GM23338 (cell line): ENCODE measurements at regions not wholly inside any gene's neighbourhood (a gene's known extent, or its start where the extent isn't known, plus 50 kb on each side); places are given as distances from the start of the nearest gene placed in this dataset.

ENCODE experiments used
- ATAC-seq: fragments of 200-7000 bp; cut with Tn5 transposase; 3 replicates; pipeline ENCODE4 v1.9.1; 2020
- DNase-seq: peaks from one replicate; pipeline ENCODE4 v3.0.0-alpha.2; 2015; ENCODE audit warnings: low spot score
- H2AFZ ChIP-seq: fragments of 200-600 bp; sonication (generic); 2 replicates; pipeline ENCODE4 v1.8.0; 2016; ENCODE audit warnings: antibody characterized with exemption, mild to moderate bottlenecking, moderate library complexity
- H3F3A ChIP-seq: fragments of 200-600 bp; sonication (generic); replicated peaks from 2 replicates; pipeline ENCODE4 v1.8.0; 2017; ENCODE audit warnings: antibody characterized with exemption, mixed run types, low read depth
- H3K27ac ChIP-seq: fragments of 200-600 bp; sonication (generic); 2 replicates; pipeline ENCODE4 v1.6.1; 2016; ENCODE audit warnings: low read depth
- H3K27me3 ChIP-seq: fragments of 200-600 bp; sonication (generic); 2 replicates; pipeline ENCODE4 v1.8.0; 2016; ENCODE audit warnings: mild to moderate bottlenecking, mixed run types, moderate library complexity; ENCODE audit not compliant: insufficient read depth
- H3K36me3 ChIP-seq: fragments of 200-600 bp; sonication (generic); 2 replicates; pipeline ENCODE4 v1.8.0; 2016; ENCODE audit warnings: mild to moderate bottlenecking; ENCODE audit not compliant: insufficient read depth
- H3K4me1 ChIP-seq: fragments of 200-600 bp; sonication (generic); 2 replicates; pipeline ENCODE4 v1.8.0; 2016; ENCODE audit warnings: mild to moderate bottlenecking, moderate library complexity; ENCODE audit not compliant: insufficient read depth
- H3K4me2 ChIP-seq: fragments of 200-600 bp; sonication (generic); 2 replicates; pipeline ENCODE4 v1.7.1; 2017; ENCODE audit warnings: mixed run types
- H3K4me3 ChIP-seq: fragments of 200-600 bp; sonication (generic); 2 replicates; pipeline ENCODE4 v1.6.1; 2016; ENCODE audit warnings: mixed run types
- H3K79me2 ChIP-seq: fragments of 200-600 bp; sonication (generic); replicated peaks from 2 replicates; pipeline ENCODE4 v1.8.0; 2017; ENCODE audit warnings: mild to moderate bottlenecking; ENCODE audit not compliant: insufficient read depth
- H3K9me2 ChIP-seq: fragments of 200-600 bp; sonication (generic); 2 replicates; pipeline ENCODE4 v1.8.0; 2017; ENCODE audit not compliant: insufficient read depth
- H4K20me1 ChIP-seq: fragments of 200-600 bp; sonication (generic); replicated peaks from 2 replicates; pipeline ENCODE4 v1.8.0; 2017; ENCODE audit warnings: mild to moderate bottlenecking; ENCODE audit not compliant: insufficient read depth
- H3K27ac Mint-ChIP-seq: 2 replicates; pipeline ENCODE4 v1.8.0; 2020; ENCODE audit warnings: inconsistent platforms, mild to moderate bottlenecking, moderate library complexity, mixed read lengths
- H3K27me3 Mint-ChIP-seq: 3 replicates; pipeline ENCODE4 v1.8.0; 2022; ENCODE audit warnings: low read depth, mild to moderate bottlenecking, moderate library complexity, mixed read lengths, inconsistent platforms; ENCODE audit not compliant: insufficient read depth, poor library complexity
- H3K36me3 Mint-ChIP-seq: 3 replicates; pipeline ENCODE4 v1.8.0; 2021; ENCODE audit warnings: low read depth, mild to moderate bottlenecking, inconsistent platforms, moderate library complexity, mixed read lengths
- H3K4me1 Mint-ChIP-seq: 3 replicates; pipeline ENCODE4 v1.8.0; 2020; ENCODE audit warnings: mild to moderate bottlenecking, inconsistent platforms, mixed read lengths
- H3K4me3 Mint-ChIP-seq: 3 replicates; pipeline ENCODE4 v1.8.0; 2021; ENCODE audit warnings: moderate library complexity, mild to moderate bottlenecking, inconsistent platforms, mixed read lengths
- H3K9me3 Mint-ChIP-seq: 3 replicates; pipeline ENCODE4 v1.8.0; 2020; ENCODE audit warnings: moderate library complexity, mild to moderate bottlenecking, inconsistent platforms, mixed read lengths
- CREB1 ChIP-seq: fragments of 250-450 bp; sonication (Bioruptor Pico); IDR thresholded peaks from 2 replicates; pipeline ENCODE4 v1.5.0; 2020; ENCODE audit warnings: low read depth, mild to moderate bottlenecking, moderate library complexity
- EZH2phosphoT487 ChIP-seq: fragments of 200-600 bp; sonication (generic); IDR thresholded peaks from one replicate; pipeline ENCODE4 v1.8.1; 2018; ENCODE audit warnings: antibody characterized with exemption; ENCODE audit not compliant: unreplicated experiment
- JUNB ChIP-seq: IDR thresholded peaks from one replicate; pipeline ENCODE4 v1.6.1; 2016; ENCODE audit warnings: antibody characterized with exemption; ENCODE audit not compliant: unreplicated experiment
- NANOG ChIP-seq: IDR thresholded peaks from 2 replicates; pipeline ENCODE4 v1.6.1; 2016; ENCODE audit warnings: antibody characterized with exemption, borderline replicate concordance
- TF ChIP-seq, protein P1 (sequence below): IDR thresholded peaks from one replicate; pipeline ENCODE4 v1.6.1; 2018; ENCODE audit warnings: antibody characterized with exemption; ENCODE audit not compliant: unreplicated experiment
- TF ChIP-seq, protein P2 (sequence below), 2 experiments: fragments of 200-600 bp in 1 of 2; sonication (generic) in 1 of 2; conservative IDR thresholded peaks; 2 replicates each; pipeline versions ENCODE4 v1.5.1 to v1.6.1; 2016 to 2017; ENCODE audit warnings: antibody characterized with exemption in 2 of 2, low read depth in 2 of 2, mild to moderate bottlenecking in 2 of 2, moderate library complexity in 1 of 2

DNA sequence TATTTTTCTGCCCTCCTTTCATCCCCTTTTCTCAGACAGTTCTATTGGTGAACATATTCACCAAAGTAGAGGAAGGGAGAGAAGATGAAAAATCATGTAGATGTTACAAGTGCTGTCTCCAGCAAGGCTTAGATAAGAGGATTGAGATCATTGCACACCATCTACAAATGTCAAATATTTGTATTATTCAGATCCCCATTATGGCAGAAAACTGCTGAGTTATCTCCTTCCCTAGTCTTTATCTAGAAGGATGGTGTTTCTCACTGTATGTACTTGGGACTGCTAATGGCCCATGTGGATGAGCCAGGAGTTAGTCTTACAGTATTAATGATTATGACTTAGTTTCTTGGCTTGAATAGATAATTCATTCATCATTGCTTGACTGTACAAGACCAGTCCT is 147.2 kb upstream of the EEPD1 start (continued):
- TF ChIP-seq, protein P1, sequence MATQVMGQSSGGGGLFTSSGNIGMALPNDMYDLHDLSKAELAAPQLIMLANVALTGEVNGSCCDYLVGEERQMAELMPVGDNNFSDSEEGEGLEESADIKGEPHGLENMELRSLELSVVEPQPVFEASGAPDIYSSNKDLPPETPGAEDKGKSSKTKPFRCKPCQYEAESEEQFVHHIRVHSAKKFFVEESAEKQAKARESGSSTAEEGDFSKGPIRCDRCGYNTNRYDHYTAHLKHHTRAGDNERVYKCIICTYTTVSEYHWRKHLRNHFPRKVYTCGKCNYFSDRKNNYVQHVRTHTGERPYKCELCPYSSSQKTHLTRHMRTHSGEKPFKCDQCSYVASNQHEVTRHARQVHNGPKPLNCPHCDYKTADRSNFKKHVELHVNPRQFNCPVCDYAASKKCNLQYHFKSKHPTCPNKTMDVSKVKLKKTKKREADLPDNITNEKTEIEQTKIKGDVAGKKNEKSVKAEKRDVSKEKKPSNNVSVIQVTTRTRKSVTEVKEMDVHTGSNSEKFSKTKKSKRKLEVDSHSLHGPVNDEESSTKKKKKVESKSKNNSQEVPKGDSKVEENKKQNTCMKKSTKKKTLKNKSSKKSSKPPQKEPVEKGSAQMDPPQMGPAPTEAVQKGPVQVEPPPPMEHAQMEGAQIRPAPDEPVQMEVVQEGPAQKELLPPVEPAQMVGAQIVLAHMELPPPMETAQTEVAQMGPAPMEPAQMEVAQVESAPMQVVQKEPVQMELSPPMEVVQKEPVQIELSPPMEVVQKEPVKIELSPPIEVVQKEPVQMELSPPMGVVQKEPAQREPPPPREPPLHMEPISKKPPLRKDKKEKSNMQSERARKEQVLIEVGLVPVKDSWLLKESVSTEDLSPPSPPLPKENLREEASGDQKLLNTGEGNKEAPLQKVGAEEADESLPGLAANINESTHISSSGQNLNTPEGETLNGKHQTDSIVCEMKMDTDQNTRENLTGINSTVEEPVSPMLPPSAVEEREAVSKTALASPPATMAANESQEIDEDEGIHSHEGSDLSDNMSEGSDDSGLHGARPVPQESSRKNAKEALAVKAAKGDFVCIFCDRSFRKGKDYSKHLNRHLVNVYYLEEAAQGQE, result no peak
- TF ChIP-seq CREB1 (CRISPR knock-in tag), result no peak
- no peak for TF ChIP-seq EZH2phosphoT487
- TF ChIP-seq NANOG, result no peak

DNA sequence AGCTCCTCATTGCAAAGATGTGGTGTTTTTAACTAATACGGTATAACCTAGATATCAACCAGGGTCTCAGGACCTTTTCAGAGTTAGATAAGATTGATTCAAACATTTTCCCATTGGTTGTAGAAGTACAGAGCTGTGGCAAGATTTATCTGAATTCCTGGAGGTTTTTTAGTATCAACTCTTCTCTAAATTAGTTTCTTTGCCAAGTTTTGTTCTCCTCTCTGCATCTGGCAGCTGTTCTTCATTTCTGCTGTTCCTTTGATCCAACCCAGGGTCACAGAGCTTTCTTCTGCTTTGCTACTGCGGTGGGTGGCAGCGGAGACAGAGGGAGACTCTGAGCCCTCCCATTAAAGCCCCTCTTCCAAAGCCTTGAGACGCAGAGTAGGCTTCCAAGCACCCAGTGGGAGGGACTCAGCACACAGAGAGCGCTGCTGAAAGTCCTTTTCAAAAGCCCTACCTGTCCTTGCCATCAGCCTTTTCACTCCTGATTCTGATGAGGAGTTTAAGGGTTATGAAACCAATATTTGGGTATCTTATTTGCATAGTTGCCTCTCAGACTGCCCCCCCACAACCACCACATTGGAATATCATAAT is 146.3 kb upstream of the EEPD1 start:
- Histone ChIP-seq H3K4me3 (no peak overlapping the region), H3K27ac (no peak overlapping the region), H3K36me3 (no peaks in the 10 kb centered on the region), H2AFZ (peak overlapping the region; percentile 69; the same call in 1 of the 2 replicates), H3K27me3 (no peaks in the 10 kb centered on the region), H3K79me2 (no peaks in the 10 kb centered on the region), H3K9me2 (no peaks in the 10 kb centered on the region), H3K4me2 (no peak overlapping the region), H3F3A (no peaks in the 10 kb centered on the region), H4K20me1 (no peaks in the 10 kb centered on the region), H3K4me1 (no peaks in the 10 kb centered on the region)
- no peak for TF ChIP-seq CREB1 (CRISPR knock-in tag)
- Mint-ChIP-seq H3K4me3 (no peak overlapping the region), H3K27ac (no peak overlapping the region), H3K4me1 (peaks cover 8% of the 10 kb centered on the region), H3K36me3 (0 out of 3 replicates have a peak, but pooled peaks cover 2% of the 10 kb centered on the region), H3K9me3 (peaks cover 4% of the 10 kb centered on the region; the same call in 1 of the 3 replicates), H3K27me3 (no peaks in the 10 kb centered on the region)
- ATAC-seq (peak; percentile 28; the same call in 1 of the 3 replicates), DNase-seq (no peak)

DNA sequence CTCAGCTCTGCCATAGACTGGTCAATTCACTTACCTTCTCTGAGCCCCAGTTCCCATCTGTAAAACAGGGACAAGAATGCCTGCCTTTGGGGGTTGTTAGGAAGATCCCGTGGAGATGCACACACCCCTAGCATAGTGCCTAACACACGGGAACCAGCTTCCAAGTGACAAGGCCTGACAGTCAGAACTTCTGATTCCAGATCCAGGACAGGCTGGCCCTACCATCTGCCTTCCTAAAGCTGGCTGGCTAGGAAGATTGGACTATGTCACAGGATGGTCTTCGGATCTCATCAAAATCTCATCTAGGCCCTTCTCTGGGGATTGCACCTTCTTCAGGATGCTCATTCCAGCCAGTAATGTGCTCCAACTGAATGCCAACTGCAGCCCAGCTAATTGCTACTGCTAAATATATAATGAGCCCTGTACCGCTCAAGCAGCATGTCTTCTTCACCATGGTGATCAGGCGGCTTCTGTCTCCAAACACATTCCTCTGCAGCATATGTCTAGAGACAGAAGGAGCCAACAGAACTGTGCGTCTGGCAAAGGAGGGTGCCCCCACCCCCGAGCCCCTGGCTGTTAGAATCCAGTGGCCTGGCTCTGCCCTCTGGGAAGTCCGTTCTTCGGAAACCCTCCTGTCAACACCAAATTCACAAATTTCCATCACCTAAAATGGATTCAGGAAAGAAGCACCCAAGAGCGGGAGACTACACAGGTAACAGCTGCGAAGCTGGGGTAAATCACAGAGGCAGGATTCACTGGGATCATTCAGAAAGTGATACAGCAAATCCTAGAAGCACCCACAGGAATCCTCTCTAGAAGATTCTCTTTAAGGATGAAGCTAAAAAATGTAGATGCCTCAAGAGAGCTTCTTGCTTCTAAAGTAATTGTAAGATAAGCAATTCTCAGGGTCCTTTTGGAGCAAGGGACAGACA is 142.1 kb upstream of the EEPD1 start:
- Histone ChIP-seq H3K27ac (no peak overlapping the region), H3K36me3 (no peaks in the 10 kb centered on the region), H3K4me2 (peak overlapping the region; percentile 12; the same call in 1 of the 2 replicates), H3K4me3 (no peak overlapping the region), H4K20me1 (no peaks in the 10 kb centered on the region), H2AFZ (peak overlapping the region; percentile 96), H3K4me1 (no peaks in the 10 kb centered on the region), H3F3A (no peaks in the 10 kb centered on the region), H3K79me2 (no peaks in the 10 kb centered on the region), H3K9me2 (no peaks in the 10 kb centered on the region), H3K27me3 (no peaks in the 10 kb centered on the region)
- DNase-seq, result no peak
- Mint-ChIP-seq H3K4me3 (no peak overlapping the region), H3K27me3 (peaks cover 2% of the 10 kb centered on the region), H3K4me1 (peaks cover 10% of the 10 kb centered on the region), H3K9me3 (no peaks in the 10 kb centered on the region), H3K27ac (no peak overlapping the region), H3K36me3 (no peaks in the 10 kb centered on the region)
- TF ChIP-seq, protein P2, sequence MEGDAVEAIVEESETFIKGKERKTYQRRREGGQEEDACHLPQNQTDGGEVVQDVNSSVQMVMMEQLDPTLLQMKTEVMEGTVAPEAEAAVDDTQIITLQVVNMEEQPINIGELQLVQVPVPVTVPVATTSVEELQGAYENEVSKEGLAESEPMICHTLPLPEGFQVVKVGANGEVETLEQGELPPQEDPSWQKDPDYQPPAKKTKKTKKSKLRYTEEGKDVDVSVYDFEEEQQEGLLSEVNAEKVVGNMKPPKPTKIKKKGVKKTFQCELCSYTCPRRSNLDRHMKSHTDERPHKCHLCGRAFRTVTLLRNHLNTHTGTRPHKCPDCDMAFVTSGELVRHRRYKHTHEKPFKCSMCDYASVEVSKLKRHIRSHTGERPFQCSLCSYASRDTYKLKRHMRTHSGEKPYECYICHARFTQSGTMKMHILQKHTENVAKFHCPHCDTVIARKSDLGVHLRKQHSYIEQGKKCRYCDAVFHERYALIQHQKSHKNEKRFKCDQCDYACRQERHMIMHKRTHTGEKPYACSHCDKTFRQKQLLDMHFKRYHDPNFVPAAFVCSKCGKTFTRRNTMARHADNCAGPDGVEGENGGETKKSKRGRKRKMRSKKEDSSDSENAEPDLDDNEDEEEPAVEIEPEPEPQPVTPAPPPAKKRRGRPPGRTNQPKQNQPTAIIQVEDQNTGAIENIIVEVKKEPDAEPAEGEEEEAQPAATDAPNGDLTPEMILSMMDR (conservative IDR thresholded peaks at IDR 0.05; ENCODE audit: low read depth in 2 of 2), result no peak
- no peak for TF ChIP-seq JUNB
- no peak for ATAC-seq
